Superior temporal gyrus (tissue), 1 donor: ENCODE measurements at regions not wholly inside any gene's neighbourhood (a gene's known extent, or its start where the extent isn't known, plus 50 kb on each side); places are given as distances from the start of the nearest gene placed in this dataset.

Experiments used
- DNase-seq: peaks from one replicate; pipeline ENCODE4 v3.0.0-alpha.2; 2016; ENCODE audit errors: extremely low spot score

DNA sequence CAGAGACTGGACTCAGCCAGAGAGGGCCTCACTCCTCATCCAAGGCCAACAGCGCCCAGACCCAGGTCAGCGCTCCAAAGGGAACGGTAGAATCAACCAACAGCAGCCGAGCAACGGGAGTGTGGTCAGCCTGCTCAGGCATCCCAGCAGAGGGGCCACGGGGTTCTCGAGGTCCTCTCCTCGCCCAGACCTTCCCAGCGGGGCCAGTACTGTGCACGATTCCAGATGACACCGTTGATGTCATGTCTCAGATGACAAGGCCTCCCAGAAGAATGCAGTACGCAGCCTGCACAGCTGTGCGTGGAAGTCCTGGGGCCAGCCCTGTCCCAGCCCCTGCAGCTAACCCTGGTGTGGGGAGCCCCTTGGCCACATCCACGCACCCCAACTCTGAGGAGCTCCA, 141.0 kb upstream of the PPP1R26 start:
- no peak for DNase-seq

DNA sequence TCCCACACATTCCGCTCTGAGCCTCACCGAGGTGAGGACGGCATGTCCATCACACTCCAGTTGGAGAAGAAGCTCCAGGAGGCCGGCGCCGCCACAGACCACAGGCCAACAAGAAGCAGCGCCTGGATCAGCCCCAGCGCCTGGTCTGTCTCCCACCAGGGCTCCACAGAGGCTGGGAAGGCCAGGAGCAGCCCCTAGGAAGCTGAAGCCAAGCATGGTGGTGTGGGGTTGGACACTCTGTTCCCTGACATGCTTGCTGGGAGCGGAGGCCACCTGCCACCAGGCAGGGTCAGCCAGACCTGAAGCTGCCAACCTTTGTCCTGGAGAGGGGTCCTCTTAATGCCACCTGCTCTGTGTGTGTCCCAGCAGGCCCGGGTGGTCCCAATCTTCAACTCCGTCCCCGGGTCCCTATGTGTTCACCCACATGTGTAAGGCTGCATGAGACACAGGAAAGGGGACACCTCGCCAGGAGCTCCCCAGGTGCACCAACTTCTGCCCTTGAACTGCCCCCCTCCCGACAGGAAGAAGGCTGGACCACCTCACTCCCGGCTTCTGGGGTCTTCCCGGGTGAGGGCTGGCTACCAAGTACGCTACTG, 140.1 kb upstream of the PPP1R26 start:
- DNase-seq: no peak

DNA sequence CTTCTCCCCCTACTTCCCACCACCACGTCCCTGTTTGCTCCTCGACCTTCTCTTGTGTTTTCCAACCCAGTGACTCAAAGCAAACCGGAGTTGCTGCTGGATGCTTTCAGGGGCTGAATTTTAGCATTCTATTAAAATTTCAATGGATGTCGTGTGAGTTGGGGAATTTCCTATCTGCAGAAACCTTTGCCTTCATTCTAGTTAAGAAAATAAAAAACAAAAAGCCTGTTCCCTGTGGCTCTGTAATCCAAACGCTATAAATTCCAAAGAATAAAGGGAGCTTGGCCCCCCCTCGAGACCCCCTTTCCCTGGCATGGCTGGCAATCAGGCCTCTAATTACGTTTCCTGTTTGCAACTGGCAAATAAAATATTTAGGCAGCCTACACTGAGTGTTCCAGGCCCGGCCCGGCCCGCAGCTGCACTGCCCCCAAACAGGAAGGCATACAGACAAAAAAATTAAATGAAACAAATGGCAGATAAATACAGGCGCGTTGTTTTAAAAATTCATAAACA, 139.4 kb upstream of the PPP1R26 start:
- DNase-seq: peak; percentile 28

DNA sequence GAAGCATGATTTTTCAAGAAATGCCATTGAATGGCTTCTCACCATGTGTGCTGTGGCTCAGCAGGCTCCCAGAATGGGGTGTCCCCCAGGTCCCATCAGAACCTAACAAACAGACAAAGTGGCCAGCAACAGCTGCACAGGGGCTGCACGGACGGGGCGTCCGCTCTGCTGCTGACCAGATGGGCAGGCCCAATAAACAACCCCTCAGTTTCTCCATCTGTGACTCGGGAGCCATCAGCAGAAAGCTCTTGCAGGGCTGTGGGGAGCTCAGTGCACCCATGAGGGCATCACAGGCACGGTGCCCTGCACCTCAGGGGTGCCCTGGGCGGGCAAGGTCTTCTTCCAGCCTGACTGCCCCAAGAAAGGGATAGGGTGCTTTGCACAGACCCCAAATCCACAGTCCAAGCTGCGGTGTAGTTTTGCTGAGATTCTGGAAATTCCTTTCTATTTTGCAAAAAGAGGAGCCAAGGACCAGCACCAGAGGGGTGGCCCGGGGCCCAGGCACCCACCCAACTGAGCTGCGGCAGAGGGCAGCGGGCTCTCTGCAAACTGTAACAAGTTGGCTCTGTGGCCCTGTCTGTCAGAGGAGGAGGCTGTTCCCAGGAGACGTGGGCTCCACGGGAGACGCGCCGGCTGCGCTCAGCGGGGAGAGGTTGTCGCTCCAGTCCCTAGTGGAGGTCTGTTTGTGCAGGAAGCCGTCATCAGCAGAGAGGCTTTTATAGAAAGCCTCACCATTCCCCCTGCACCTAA, 138.7 kb upstream of the PPP1R26 start:
- DNase-seq: no peak

DNA sequence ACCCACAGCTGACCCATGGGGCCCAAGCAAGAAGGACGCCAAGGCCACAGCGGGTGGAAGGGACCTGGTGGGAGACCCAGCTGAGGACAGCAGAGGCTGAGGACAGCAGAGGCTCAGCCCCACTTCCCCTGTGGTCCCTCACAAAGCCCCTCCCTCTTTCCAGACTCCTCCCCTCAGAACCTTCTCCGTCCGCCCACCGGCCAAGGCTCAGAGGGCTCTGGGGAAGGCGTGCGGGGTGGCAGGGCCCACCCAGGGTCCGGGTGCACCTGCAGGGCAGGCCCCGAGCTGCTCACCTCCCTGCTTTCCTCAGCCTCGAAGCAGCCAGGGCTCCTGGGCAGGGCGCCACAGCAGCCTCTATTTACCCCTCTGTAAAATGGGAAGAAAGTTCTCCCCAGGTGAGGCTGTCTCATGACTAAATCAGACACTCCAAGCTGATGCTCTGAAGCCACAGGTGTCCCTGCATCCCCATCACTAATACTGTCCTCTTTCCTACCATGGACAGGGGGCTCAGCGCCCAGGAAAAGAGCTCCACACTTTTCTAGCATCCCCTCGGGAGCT, 137.9 kb upstream of the PPP1R26 start:
- no peak for DNase-seq

DNA sequence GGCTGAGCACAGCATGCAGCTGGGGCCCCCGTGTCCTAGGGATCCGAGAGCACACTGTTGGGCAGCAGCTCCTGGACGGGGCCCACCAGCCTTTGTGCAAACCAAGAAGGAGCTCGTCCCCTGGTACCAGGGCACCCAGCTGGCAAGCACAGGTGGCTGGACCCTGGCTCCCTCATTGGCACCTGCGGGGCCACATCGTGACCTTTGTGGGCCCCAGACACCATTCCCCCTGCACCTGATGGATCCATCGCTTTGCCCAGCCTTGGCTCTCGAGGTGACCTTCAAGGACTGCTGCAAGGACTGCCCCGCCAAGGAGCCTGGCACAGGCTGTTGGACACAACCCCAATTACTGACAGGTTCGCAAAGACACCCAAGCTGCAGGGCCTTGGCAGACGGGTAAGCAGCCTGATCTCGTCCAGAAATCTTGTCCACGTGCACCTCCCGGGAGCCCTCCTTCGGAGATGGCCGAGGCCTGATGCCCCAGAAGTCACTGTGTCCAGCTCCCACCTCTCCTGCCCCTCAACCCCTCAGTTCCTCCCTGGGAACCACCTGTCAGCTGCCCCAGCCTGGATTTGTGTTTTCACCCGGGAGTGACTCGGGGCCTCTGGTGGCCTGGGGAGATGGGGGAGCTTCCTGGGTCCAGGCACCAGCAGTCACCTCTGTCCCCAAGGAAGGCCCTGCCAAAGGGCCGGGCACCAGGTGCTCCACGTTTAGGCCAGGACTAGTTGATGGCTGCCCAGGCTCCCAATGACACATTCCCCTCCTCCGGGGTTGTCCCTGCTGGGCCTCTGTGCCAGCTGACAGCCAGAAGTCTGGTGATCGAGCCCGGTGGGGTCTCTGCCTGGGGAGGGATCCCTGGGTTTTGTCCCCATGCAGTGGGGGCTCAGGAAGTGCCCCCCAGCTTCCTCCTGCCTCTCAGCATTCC, 137.1 kb upstream of the PPP1R26 start:
- no peak for DNase-seq

DNA sequence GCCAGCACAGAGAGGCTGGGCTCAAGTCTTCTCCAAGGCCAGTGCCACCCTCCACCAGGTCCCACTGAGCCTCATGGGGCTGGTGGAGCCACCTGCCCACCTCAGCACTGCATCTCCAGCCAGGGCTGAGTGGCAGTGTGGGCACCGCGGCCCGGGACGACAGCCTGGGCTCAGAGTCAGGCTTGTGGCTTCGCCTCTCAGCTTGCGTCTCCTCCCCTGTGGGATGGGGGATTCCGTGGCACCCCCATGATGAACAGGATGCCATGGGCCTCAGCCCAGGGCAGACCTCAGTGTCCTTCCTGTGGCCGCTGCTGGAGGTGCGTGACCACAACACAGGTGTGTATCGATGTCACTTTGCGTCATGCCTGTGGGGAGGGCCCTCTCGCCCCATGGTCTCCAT, 136.4 kb upstream of the PPP1R26 start:
- no peak for DNase-seq

DNA sequence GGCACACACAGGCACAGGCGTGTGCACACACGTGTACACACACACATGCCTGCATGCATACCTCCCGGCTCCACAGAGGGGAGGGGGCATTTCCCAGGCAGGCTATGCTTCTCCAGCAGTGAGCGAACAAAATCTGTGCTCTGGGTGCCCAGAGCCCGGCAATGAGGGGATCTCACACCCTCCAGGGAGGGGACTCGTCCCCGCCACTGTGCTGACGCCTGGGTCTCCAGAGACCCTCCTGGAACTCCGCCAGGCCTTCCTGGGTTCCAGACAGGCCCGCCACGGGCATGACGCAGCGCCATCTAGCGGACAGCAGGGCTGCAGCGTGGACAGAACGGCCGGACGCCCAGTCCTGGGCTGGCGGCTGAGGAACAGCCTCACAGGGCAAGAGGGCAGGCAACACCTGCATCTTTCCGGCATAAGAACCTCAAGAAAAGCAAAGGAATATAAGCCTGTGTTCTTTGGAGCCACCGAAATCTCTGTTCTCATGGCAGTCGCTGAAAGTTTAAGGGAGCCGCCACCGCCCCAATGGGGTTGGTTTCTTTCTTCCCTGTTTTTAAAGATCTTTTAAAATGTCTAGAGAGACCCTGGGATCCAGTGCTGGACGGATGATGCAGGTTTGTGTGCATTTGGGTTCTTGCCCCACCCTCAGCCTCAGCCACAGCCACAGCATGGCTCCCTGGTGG, 135.6 kb upstream of the PPP1R26 start:
- peak; percentile 72 for DNase-seq

DNA sequence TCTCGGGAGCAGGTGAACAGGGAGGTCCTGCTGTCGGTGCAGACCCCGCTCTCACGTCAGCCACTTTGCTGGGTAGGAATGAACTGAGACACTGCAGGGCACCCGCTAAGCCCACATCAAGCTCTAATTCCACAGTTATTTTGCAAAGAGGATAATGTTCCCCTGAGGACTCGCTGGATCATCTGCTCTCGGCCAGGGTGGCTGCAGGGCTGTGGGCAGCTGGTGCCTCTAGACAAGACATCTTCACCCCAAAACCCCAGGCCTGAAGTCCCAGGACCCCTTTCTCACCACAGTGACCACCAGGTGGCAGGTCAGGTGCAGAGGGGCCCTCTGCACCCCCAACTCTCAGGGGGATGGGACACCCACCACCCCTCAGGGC, 135.1 kb upstream of the PPP1R26 start:
- no peak for DNase-seq

DNA sequence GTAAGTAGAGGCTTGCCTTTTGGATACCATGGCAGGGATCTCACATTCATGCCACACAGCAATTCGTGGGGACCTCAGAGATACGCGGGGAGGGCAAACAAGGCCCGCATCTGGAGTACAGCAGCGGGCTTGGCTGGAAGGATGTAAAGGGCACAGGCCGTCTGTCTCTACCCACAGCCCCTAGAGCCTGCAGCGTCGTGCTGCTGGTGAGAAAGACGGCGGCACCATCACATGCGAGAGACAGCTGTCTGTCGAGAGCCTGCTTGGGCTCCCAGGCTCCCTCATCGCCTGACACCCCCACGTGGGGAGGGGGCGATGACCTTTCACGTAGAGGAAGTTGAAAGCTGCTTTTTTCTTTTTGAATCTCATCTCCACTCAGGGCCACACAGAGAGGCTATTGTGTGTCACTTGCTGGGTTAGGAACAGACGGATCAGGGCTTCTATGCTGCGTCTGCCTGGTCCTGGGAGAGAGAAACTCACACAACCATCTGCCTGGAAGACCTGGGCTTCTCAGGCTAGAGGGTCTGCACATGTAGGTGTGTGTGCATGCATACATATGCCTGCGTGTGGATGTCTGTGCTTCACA, 134.6 kb upstream of the PPP1R26 start:
- DNase-seq: no peak

DNA sequence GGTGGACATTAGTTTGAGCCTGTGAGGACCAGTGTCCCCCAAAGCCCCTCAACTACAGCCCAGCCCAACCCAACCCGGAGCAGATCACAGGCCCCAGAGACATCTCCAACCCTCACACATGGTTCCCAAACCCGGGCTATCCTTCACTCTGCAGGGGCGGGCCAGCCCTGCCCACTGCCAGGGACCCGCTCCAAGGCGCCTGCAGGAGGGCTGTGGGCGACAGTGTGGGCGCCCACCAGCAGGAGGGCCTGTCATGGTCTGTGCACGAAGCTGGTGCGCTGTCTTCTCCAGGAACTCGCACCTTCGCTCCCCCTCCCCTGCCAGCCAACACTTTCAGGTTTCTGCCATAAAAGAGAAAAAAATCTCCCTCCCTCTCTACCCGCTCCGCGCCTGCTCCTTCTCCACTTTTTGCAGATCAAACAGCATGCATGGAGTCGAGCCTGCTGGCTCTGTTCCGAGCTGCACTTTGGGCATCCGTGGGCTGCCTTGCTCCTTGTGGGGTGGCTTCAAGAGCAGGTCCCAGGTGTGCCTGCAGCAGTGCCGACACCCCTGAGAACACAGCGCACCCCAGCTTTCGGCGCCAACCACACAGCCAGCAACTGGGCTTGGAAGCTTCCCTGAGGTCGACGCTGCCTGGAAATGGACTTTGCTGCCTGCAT, 133.7 kb upstream of the PPP1R26 start:
- DNase-seq: peak; percentile 46

DNA sequence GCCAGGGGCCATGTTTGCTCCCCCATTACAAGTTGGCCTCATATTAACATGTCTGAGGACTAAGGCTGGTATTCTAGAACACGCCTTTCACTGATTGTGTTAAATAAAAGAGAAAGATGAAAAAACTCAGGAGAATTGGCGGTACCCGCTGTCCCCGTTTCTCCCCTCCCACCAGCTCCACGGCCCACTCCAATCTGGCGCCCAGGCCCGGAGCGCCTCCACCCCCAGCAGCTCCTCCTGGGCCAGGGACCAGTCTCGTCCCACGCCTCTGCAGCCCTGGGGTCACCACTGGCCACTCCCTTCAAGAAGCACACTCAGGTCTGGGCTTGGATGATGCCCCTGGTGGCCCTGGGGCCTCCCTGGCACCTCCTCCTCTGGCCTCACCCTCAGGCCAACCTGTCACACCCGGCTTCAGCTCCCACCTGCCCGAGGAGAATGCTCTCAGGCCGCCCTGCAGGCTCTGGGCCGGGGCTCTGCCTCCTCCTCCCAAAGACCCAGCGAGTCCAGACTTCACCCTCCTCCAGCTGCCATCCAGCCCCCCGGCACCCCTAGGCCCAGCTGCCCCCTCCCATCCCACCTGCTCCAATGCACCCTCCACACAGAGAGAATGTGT, 133.0 kb upstream of the PPP1R26 start:
- DNase-seq: peak; percentile 38

DNA sequence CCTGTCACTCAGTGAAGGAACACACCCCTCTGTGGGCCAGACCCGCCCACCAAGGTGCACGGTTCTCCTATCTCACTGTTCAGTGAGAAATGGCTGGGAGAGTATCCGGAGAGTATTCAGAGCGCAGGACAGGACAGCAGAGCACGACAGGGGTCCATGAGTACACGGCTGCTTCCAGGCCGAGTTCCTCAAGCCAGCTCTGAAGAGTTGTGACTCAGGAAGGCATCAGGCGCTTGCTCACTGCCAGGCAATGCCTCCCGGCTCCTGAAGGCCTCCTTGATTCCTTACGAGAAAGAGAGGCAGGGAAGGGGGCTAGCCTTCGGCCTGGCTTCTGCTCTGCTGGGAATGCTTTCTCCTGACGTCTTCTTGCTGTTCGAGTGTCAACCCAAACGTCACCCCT, 132.1 kb upstream of the PPP1R26 start:
- DNase-seq: peak; percentile 16

DNA sequence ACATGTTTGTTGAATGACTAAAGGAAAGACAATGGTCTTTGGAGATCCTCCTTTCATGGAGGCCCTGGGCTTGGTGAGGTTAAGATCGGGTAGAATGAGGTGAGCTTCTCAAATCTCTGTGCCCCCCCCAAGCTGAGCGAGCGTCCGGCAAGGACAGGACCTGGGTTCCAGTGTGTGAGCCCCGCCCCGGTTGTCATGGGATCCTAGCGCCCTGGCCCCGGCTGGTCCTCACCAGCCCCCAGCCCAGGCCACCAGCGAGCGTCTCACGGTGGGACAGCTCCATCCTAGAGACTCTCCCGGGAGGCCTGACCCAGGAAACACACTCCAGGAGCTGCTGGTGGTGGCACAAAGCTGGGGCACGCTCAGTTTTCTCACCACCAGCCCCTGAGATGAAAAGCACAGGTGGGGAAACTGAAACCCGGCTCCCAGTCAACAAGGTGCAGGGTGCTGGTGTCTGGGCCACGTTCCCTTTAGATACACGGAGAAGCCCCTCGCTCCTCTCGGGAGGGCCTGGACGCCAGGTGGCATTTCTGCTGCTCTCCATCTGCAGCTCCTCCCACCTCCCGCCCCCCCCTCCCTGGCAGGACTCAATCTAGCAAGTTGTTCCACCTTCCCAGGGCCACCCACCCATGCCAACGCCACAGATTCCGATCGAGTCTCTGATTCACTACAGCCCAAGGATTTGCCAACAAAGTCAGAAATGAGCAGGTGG, 131.3 kb upstream of the PPP1R26 start:
- DNase-seq: no peak

DNA sequence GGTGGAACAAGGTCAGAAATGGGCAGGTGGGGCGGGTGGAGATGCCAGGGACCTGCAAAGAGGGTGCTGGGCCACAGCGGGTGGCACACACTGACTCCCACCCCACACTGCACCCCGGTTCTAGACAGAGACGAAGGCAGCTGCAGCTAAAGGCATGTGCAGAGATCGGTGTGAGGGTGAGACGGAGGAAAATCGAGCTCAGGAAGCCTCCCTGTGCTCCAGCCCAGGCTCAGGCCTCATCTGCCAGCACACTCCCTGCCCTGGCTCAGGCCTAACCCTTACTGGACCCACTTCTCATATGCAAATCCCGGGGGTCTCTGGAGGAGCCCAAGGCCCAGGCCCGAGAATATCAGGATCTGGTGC, 130.8 kb upstream of the PPP1R26 start:
- DNase-seq: no peak

DNA sequence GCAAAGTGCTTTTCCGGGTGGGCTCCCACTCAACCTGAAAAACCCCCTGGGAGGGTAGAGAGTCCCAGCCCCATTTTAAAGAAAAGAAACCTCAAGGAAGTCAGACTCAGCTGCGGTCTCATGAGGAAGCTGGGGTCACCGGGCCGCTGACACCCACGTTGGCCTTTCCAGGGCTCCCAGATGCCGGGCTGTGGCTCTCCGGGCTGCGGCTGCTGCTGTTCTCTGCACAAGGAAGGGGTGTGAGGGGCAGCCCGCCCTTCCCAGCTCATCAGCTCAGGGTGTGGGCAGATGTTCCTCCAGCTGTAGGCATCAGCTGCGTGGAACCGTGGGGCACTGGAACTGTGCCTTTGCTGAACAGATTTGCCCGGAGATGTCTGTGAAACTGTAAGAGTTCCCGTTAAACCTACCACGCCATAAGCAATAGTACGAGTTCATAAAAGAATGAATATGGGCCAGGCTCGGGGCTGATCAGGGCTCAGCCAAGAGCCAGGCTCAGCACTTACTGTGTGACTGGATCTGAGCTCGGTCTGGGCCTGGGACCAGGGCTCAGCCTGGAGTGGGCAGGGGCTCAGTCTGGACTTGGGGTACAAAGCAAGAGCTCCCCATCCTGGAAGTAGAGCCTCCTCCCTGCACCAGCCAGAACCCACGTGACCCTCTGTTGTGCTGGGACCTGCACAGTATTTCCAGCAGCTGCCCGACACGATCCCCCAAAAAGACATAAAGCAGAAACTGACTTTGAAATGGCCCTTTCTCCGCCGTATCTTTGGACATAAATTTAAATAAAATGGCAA, 130.2 kb upstream of the PPP1R26 start:
- DNase-seq: no peak

DNA sequence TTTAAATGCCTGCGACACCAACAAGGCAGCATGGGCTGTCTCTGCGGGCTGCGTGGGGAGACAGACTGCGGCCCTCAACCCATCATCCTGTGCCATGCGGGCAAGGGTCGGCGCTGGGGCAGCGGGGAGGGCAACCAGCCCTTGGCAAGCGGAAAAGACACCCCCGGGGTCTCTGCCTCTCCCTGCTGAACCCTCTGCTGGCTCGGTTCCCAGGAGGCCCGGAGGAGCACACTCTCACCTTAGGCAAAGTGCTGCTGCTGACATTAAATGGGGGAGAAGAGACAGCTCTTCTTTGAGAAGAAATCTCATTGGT, 129.6 kb upstream of the PPP1R26 start:
- no peak for DNase-seq

DNA sequence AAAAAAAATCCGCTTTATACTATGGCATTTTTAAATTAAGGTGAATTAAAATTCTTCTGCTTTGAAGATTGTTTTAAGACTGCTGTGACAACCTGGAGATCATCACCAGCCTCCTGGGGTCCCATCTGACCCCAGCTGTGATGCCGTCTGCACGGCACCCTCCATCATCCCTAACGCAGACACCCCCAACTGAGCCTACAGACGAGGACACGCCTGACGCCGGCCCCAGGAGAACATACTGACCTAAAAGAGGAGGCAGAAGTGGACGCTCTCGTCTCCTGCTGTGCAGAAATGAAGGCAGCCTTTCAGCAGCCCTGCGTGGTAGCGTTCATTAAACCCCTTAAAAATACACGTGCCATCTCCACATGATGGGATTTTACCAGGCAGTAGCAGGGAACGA, 125.6 kb upstream of the PPP1R26 start:
- no peak for DNase-seq

DNA sequence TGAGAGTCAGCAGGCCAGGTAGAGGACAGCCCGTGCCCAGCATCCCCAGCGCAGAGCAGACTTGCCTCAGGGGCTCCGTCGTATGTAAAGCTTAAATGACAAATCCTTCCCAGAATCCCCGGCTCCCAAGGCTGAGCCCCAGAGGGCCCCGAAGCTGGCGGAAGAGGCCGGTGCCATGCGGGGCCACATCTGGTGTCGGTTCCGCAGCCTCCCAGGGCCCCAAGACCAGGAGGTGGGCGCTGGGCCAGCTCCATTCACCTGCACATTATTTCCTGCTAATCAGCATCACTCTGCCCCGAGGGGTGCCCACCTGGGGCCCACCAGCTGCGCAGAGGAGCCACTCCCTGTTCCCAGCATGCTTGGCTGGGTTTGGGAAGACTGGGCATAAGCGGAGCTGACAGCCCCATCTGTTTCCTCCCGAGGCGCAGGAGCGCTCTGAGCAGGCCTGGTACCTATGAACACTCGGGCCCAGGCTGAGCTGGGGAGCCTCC, 124.0 kb upstream of the PPP1R26 start:
- DNase-seq: no peak
